B cell (primary cell): ENCODE measurements at regions not wholly inside any gene's neighbourhood (a gene's known extent, or its start where the extent isn't known, plus 50 kb on each side); places are given as distances from the start of the nearest gene placed in this dataset.
"Not testable (repeated sequence)": the region's sequence is repeated elsewhere in the genome, so short reads cannot be mapped to it uniquely, and the experiment has no call there.

Experiments
- ATAC-seq: fragments of 200-7000 bp; cut with Tn5 transposase; one replicate; pipeline ENCODE4 v1.10.0; 2021; ENCODE audit warnings: low read depth, mild to moderate bottlenecking, moderate number of reproducible peaks, moderate library complexity
- CTCF ChIA-PET: fragments of 350-600 bp; sonication (Branson Sonifier 250); formaldehyde crosslinking; loops from one replicate; lab custom pipeline; 2021; ENCODE audit warnings: antibody characterized with exemption, inconsistent platforms; lab: Charles Lee
- POLR2A ChIA-PET: fragments of 350-600 bp; sonication (Branson Sonifier 250); formaldehyde crosslinking; loops from one replicate; lab custom pipeline; 2021; ENCODE audit warnings: antibody characterized with exemption; lab: Charles Lee
- DNase-seq: peaks from one replicate; pipeline ENCODE4 v3.0.0; 2013
- H2AFZ ChIP-seq: 2 replicates; pipeline ENCODE4 v1.6.1; 2012; ENCODE audit warnings: mild to moderate bottlenecking, low read depth, low read length; ENCODE audit not compliant: insufficient read depth, poor library complexity, severe bottlenecking
- H3K27ac ChIP-seq, 2 donors: 1 replicate in 1 of 2; 2 replicates in 1 of 2; pipeline ENCODE4 v1.5.1; 2012 to 2013; ENCODE audit warnings: low read length in 2 of 2, mild to moderate bottlenecking in 2 of 2, moderate library complexity in 1 of 2
- H3K27me3 ChIP-seq, 4 experiments: fragments of 200-600 bp in 1 of 4; sonication (generic) in 1 of 4; replicated peaks in 1 of 4; 1 replicate in 2 of 4; 2 replicates in 2 of 4; pipeline versions ENCODE4 v1.6.1 to v1.7.0; 2013 to 2016; ENCODE audit warnings: low read length in 3 of 4, mild to moderate bottlenecking in 2 of 4, mixed read lengths in 1 of 4, moderate library complexity in 1 of 4; ENCODE audit not compliant: insufficient read depth in 4 of 4, control insufficient read depth in 3 of 4; ENCODE audit errors: control extremely low read depth in 1 of 4
- H3K36me3 ChIP-seq, 2 experiments: replicated peaks in 1 of 2; 1 replicate in 1 of 2; 2 replicates in 1 of 2; pipeline versions ENCODE4 v1.6.1 to v1.7.1; 2013; ENCODE audit warnings: low read length in 1 of 2; ENCODE audit not compliant: insufficient read depth in 2 of 2, control insufficient read depth in 1 of 2; ENCODE audit errors: control extremely low read depth in 1 of 2, extremely low read depth in 1 of 2
- H3K4me1 ChIP-seq, 2 donors: fragments of 200-600 bp in 1 of 2; sonication (generic) in 1 of 2; 1 replicate in 1 of 2; 2 replicates in 1 of 2; pipeline versions ENCODE4 v1.5.1 to v1.6.1; 2013 to 2017; ENCODE audit warnings: low read length in 2 of 2; ENCODE audit not compliant: control insufficient read depth in 2 of 2, insufficient read depth in 2 of 2
- H3K4me2 ChIP-seq: replicated peaks from 2 replicates; pipeline ENCODE3; 2012; ENCODE audit warnings: mild to moderate bottlenecking, low read depth, low read length; ENCODE audit not compliant: poor library complexity, severe bottlenecking
- H3K4me3 ChIP-seq, 5 experiments: fragments of 200-600 bp in 1 of 5; sonication (generic) in 1 of 5; 1 replicate in 3 of 5; 2 replicates in 2 of 5; pipeline versions ENCODE4 v1.5.1 to v1.7.0; 2011 to 2016; ENCODE audit warnings: low read length in 4 of 5, mild to moderate bottlenecking in 4 of 5, low read depth in 2 of 5, control low read depth in 1 of 5, moderate library complexity in 1 of 5; ENCODE audit not compliant: insufficient read depth in 1 of 5; ENCODE audit errors: control extremely low read depth in 1 of 5, extremely low read depth in 1 of 5
- H3K79me2 ChIP-seq: fragments of 200-600 bp; sonication (generic); one replicate; pipeline ENCODE4 v1.6.0; 2016; ENCODE audit warnings: low read length; ENCODE audit not compliant: control insufficient read depth, insufficient read depth
- H3K9ac ChIP-seq: fragments of 200-600 bp; sonication (generic); 2 replicates; pipeline ENCODE4 v1.6.1; 2017; ENCODE audit warnings: mild to moderate bottlenecking, low read length, moderate library complexity
- H3K9me3 ChIP-seq, 3 donors: one replicate each; pipeline versions ENCODE4 v1.6.1 to v1.7.1; 2013; ENCODE audit warnings: low read length in 2 of 3; ENCODE audit not compliant: control insufficient read depth in 2 of 3, insufficient read depth in 1 of 3; ENCODE audit errors: control extremely low read depth in 1 of 3
- H4K20me1 ChIP-seq: 2 replicates; pipeline ENCODE4 v1.6.0; 2012; ENCODE audit warnings: mild to moderate bottlenecking, low read length; ENCODE audit not compliant: insufficient read depth, control insufficient read depth, poor library complexity, severe bottlenecking
- H3K27ac Mint-ChIP-seq: one replicate; pipeline ENCODE4 v1.8.0; 2021; ENCODE audit warnings: mixed read lengths
- H3K27me3 Mint-ChIP-seq: one replicate; pipeline ENCODE4 v1.8.0; 2021; ENCODE audit warnings: mixed read lengths
- H3K4me1 Mint-ChIP-seq: one replicate; pipeline ENCODE4 v1.8.0; 2021; ENCODE audit warnings: mixed read lengths
- H3K4me3 Mint-ChIP-seq: one replicate; pipeline ENCODE4 v1.8.0; 2021; ENCODE audit warnings: mixed read lengths
- H3K9me3 Mint-ChIP-seq: one replicate; pipeline ENCODE4 v1.8.0; 2022; ENCODE audit warnings: mixed read lengths; ENCODE audit not compliant: insufficient read depth
- CTCF ChIP-seq: fragments of 200-600 bp; IDR thresholded peaks from one replicate; pipeline ENCODE4 v1.8.0; 2022; ENCODE audit warnings: antibody characterized with exemption, mild to moderate bottlenecking
- EZH2 ChIP-seq: IDR thresholded peaks from 2 replicates; pipeline ENCODE4 v1.6.1; 2012; ENCODE audit warnings: borderline replicate concordance, low read depth, mild to moderate bottlenecking, moderate library complexity, low read length; ENCODE audit not compliant: insufficient read depth, poor library complexity, severe bottlenecking
- WGBS: methylation state at CpG from one replicate; pipeline ENCODE4 v1.1.5; 2013; ENCODE audit warnings: missing lambda C conversion rate; ENCODE audit not compliant: insufficient coverage; 5-methylcytosine and 5-hydroxymethylcytosine counted together
- intact Hi-C: fragments of 100-400 bp; cut with micrococcal nuclease; formaldehyde crosslinking; loops from one replicate; pipeline ENCODE4 v1.10.0; 2022

GRCh38 chr6:50381099-50381415 is 331.3 kb upstream of the DEFB112 start:
- H3K27me3 Mint-ChIP-seq, result no peaks in the 10 kb centered on the region
- TF ChIP-seq CTCF (no peak), EZH2 (no peak)

GRCh38 chr6:50390416-50390815 is 322.9 kb upstream of the TFAP2D start:
- TF ChIP-seq CTCF (no peak), EZH2 (no peak)
- no CpG with 5 or more reads among the region's 1 CpG for WGBS
- Histone ChIP-seq H3K79me2 (no peaks in the 10 kb centered on the region), H3K4me1 (no peaks in the 10 kb centered on the region), H3K27ac (no peak overlapping the region), H3K4me2 (no peak overlapping the region), H3K9me3 (no peaks in the 10 kb centered on the region), H3K36me3 (no peaks in the 10 kb centered on the region), H4K20me1 (no peaks in the 10 kb centered on the region), H3K4me3 (no peak overlapping the region), H2AFZ (no peak overlapping the region), H3K9ac (no peak overlapping the region), H3K27me3 (no peaks in the 10 kb centered on the region)
- no peak for DNase-seq
- intact Hi-C loops, result no loop called here
- Mint-ChIP-seq H3K9me3 (peaks cover 4% of the 10 kb centered on the region), H3K4me1 (no peaks in the 10 kb centered on the region), H3K4me3 (no peak overlapping the region), H3K27ac (no peak overlapping the region), H3K27me3 (no peaks in the 10 kb centered on the region)
- POLR2A ChIA-PET, result no interaction called here
- no peak for ATAC-seq
- CTCF ChIA-PET, result no interaction called here

More at GRCh38 chr6:50381099-50381415, 331.3 kb upstream of the DEFB112 start:
- Histone ChIP-seq H3K36me3 (no peaks in the 10 kb centered on the region), H3K27me3 (no peaks in the 10 kb centered on the region), H3K4me1 (no peaks in the 10 kb centered on the region), H3K27ac (no peak overlapping the region), H3K79me2 (no peaks in the 10 kb centered on the region), H3K4me3 (no peak overlapping the region), H4K20me1 (no peaks in the 10 kb centered on the region), H2AFZ (no peak overlapping the region), H3K4me2 (no peak overlapping the region), H3K9ac (no peak overlapping the region), H3K9me3 (peaks cover 0 to 2% (median 0%) of the 10 kb centered on the region in 3 donors)
- no peaks in the 10 kb centered on the region for H3K4me1 Mint-ChIP-seq
- ChIA-PET CTCF (no interaction called here), POLR2A (no interaction called here)
- intact Hi-C loops, result no loop called here
- H3K9me3 Mint-ChIP-seq, result no peaks in the 10 kb centered on the region
- WGBS, result no CpG with 5 or more reads among the region's 2 CpGs
- ATAC-seq, result no peak
- no peak overlapping the region for H3K4me3 Mint-ChIP-seq
- H3K27ac Mint-ChIP-seq, result no peak overlapping the region
- DNase-seq, result no peak

GRCh38 chr6:50394139-50394538 is 319.2 kb upstream of the TFAP2D start:
- H3K4me3 ChIP-seq, H3K27me3 ChIP-seq, H3K4me1 Mint-ChIP-seq, H3K9me3 ChIP-seq, H3K9me3 Mint-ChIP-seq, H4K20me1 ChIP-seq, H2AFZ ChIP-seq, H3K27me3 Mint-ChIP-seq, H3K4me3 Mint-ChIP-seq, CTCF ChIA-PET, H3K9ac ChIP-seq, H3K27ac ChIP-seq, H3K27ac Mint-ChIP-seq, H3K36me3 ChIP-seq, H3K4me1 ChIP-seq, H3K4me2 ChIP-seq, H3K79me2 ChIP-seq, DNase-seq, POLR2A ChIA-PET, ATAC-seq, intact Hi-C loops: not testable (repeated sequence)
- no CpG with 5 or more reads among the region's 1 CpG for WGBS
